GM12872 (cell line): ENCODE measurements at regions not wholly inside any gene's neighbourhood (a gene's known extent, or its start where the extent isn't known, plus 50 kb on each side); places are given as distances from the start of the nearest gene placed in this dataset.

ENCODE experiments used
- TF ChIP-seq, protein P1 (sequence below): IDR thresholded peaks from 3 replicates; pipeline ENCODE4 v1.5.1; 2011; ENCODE audit warnings: low read depth, mild to moderate bottlenecking, low read length, moderate library complexity; ENCODE audit not compliant: insufficient read depth

GRCh38 chr15:60223176-60223575 lies 174.6 kb downstream of the ANXA2 start:
- TF ChIP-seq, protein P1, sequence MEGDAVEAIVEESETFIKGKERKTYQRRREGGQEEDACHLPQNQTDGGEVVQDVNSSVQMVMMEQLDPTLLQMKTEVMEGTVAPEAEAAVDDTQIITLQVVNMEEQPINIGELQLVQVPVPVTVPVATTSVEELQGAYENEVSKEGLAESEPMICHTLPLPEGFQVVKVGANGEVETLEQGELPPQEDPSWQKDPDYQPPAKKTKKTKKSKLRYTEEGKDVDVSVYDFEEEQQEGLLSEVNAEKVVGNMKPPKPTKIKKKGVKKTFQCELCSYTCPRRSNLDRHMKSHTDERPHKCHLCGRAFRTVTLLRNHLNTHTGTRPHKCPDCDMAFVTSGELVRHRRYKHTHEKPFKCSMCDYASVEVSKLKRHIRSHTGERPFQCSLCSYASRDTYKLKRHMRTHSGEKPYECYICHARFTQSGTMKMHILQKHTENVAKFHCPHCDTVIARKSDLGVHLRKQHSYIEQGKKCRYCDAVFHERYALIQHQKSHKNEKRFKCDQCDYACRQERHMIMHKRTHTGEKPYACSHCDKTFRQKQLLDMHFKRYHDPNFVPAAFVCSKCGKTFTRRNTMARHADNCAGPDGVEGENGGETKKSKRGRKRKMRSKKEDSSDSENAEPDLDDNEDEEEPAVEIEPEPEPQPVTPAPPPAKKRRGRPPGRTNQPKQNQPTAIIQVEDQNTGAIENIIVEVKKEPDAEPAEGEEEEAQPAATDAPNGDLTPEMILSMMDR = no peak

GRCh38 chr15:60226924-60227323 lies 170.9 kb downstream of the ANXA2 start:
- TF ChIP-seq, protein P1 = no peak

DNA sequence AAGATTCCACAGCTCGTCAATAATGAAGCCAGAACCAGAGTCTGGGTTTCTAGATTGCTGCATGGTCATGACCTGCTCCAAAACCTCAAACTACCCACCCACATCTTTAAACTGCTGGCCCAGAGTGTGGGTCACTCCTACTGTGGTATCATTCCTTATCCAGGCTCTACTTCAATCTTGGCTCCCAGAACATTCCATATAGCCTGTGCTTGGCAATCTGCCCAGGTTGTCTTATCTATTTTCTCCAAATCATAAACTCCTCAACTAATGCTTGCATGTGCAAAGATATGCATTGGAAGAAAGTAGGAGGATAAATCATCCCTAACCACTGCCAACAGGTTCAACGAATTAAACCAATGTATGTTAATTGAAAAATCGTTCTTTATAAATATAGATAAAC lies 169.7 kb downstream of the ANXA2 start:
- TF ChIP-seq, protein P1 = no peak

DNA sequence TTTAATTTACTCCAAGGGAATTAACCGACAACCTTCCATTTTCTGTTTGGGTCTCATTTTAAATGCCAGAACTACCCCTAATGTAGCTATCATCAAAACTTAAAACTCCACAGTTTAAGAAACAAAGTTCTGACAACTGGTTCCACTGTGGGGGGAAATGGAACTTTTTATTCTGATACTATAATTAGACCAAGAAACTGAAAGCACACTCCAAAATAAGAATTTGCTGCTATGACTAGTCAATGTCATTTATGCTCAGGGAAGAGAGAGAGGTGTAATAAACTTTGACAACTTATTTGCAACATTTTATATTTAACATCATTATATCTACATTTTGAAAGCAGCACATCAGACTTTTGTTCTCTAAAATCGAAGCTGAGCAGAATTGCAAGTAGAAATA lies 169.2 kb downstream of the ANXA2 start:
- TF ChIP-seq, protein P1 = no peak

GRCh38 chr15:60235951-60236710 lies 161.7 kb downstream of the ANXA2 start:
- TF ChIP-seq, protein P1 = no peak

- TF ChIP-seq, protein P1 = no peak
Measured at GRCh38 chr15:60237446-60237845, 160.3 kb downstream of the ANXA2 start.

DNA sequence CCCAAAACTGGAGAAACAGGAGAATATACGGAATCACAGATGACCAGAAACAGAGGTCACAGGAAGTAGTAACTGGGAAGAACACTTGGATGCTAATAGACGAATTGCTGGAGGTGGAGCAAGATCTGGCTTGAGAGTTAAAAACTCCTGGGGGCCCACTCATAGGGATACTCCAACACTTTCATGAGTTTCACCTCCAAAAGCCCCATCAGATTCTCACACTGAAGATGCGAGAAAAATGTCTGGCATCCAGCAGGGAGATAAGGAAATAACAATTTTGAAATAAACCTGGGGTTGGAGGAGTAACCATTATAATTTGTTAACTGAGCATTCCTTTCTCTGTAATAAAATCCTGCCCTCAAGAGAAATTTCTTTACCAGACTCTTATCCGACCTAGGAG lies 154.0 kb downstream of the ANXA2 start:
- TF ChIP-seq, protein P1 = no peak
